Type B pancreatic cell (in vitro differentiated cells): ENCODE measurements at regions not wholly inside any gene's neighbourhood (a gene's known extent, or its start where the extent isn't known, plus 50 kb on each side); places are given as distances from the start of the nearest gene placed in this dataset.

ENCODE experiments used
- DNase-seq: peaks from one replicate; pipeline ENCODE4 v3.0.0; 2021; ENCODE audit warnings: mixed read lengths; ENCODE audit not compliant: unreplicated experiment; ENCODE audit errors: extremely low spot score
- H3K27ac Mint-ChIP-seq: 2 replicates; pipeline ENCODE4 v1.8.0; 2021; ENCODE audit warnings: mild to moderate bottlenecking, mixed read lengths
- H3K27me3 Mint-ChIP-seq: 2 replicates; pipeline ENCODE4 v1.8.0; 2021; ENCODE audit warnings: mixed read lengths
- H3K36me3 Mint-ChIP-seq: 2 replicates; pipeline ENCODE4 v1.8.0; 2021; ENCODE audit warnings: mixed read lengths
- H3K4me1 Mint-ChIP-seq: one replicate; pipeline ENCODE4 v1.8.0; 2021; ENCODE audit warnings: mixed read lengths; ENCODE audit not compliant: unreplicated experiment
- H3K4me3 Mint-ChIP-seq: 2 replicates; pipeline ENCODE4 v1.8.0; 2021; ENCODE audit warnings: mild to moderate bottlenecking, mixed read lengths
- H3K9me3 Mint-ChIP-seq: 2 replicates; pipeline ENCODE4 v1.8.0; 2021; ENCODE audit warnings: mixed read lengths
- TF ChIP-seq, protein P1 (sequence below): fragments of 200-600 bp; sonication (generic); conservative IDR thresholded peaks from 2 replicates; pipeline ENCODE4 v1.5.0; 2021; ENCODE audit warnings: antibody characterized with exemption, mild to moderate bottlenecking

DNA sequence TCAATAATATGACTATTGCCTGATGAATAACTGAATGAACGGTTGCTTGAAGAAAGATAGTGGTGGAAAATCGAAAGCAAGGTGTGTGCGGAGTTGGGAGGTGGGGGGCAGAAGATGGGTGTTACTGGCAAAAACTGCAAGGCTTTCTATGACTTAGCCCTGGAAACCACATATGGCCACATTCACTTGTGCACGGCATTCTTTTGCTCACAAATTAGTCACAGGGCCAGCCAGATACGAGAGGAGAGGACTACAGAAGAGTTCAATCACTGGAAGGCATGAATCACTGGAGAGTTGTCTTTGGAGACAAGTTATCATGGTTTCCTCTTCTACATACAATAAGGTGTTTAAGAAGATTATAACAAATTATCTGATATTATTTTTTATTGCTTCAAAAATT is 626.5 kb upstream of the CPEB2 start:
- TF ChIP-seq, protein P1, sequence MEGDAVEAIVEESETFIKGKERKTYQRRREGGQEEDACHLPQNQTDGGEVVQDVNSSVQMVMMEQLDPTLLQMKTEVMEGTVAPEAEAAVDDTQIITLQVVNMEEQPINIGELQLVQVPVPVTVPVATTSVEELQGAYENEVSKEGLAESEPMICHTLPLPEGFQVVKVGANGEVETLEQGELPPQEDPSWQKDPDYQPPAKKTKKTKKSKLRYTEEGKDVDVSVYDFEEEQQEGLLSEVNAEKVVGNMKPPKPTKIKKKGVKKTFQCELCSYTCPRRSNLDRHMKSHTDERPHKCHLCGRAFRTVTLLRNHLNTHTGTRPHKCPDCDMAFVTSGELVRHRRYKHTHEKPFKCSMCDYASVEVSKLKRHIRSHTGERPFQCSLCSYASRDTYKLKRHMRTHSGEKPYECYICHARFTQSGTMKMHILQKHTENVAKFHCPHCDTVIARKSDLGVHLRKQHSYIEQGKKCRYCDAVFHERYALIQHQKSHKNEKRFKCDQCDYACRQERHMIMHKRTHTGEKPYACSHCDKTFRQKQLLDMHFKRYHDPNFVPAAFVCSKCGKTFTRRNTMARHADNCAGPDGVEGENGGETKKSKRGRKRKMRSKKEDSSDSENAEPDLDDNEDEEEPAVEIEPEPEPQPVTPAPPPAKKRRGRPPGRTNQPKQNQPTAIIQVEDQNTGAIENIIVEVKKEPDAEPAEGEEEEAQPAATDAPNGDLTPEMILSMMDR: no peak
- Mint-ChIP-seq H3K4me1 (no peaks in the 10 kb centered on the region), H3K27ac (no peak overlapping the region), H3K27me3 (no peaks in the 10 kb centered on the region), H3K36me3 (no peaks in the 10 kb centered on the region), H3K4me3 (no peak overlapping the region), H3K9me3 (no peaks in the 10 kb centered on the region)
- no peak for DNase-seq

DNA sequence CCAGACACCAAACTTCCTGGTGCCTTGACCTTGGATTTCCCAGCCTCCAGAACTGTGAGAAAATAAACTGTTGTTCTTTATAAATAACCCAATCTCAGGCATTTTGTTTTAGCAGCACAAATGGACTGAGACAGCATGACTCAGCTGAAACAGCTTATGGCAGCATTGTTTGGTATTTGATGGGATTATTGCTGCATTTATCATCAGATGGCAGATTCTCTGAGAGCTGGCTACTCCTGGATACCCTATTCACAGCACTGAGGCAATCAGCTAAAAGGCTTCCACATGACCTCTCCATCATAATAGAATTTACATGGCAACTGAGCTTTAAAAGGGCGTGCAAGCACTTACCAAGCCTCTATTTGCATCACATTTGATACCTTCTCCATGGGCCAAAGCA is 623.1 kb upstream of the CPEB2 start:
- TF ChIP-seq, protein P1: no peak
- Mint-ChIP-seq H3K4me1 (no peaks in the 10 kb centered on the region), H3K36me3 (no peaks in the 10 kb centered on the region), H3K27ac (no peak overlapping the region), H3K27me3 (no peaks in the 10 kb centered on the region), H3K4me3 (no peak overlapping the region), H3K9me3 (no peaks in the 10 kb centered on the region)
- no peak for DNase-seq

DNA sequence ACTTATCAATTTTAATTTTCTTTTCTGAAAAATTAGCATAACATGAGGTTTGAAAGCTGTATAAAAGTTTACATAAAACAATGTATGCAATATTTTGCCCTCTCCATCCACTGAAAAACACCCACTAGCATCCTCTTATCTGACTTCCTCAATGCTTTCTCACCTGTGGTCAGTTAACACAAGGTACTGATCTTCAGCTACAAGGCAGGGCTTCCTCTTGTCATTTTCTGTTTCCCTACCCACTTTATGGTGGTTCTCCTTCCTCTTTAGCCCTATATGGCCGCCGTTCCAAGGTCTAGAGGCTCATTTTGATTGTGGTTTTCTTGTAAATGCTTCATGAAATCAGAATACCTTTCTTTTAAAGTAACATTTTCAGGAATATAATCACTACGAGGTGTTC is 618.6 kb upstream of the CPEB2 start:
- no peaks in the 10 kb centered on the region for H3K9me3 Mint-ChIP-seq
- no peaks in the 10 kb centered on the region for H3K36me3 Mint-ChIP-seq
- H3K27me3 Mint-ChIP-seq: no peaks in the 10 kb centered on the region
- DNase-seq: no peak
- no peaks in the 10 kb centered on the region for H3K4me1 Mint-ChIP-seq
- no peak overlapping the region for H3K27ac Mint-ChIP-seq
- H3K4me3 Mint-ChIP-seq: no peak overlapping the region
- TF ChIP-seq, protein P1: no peak

DNA sequence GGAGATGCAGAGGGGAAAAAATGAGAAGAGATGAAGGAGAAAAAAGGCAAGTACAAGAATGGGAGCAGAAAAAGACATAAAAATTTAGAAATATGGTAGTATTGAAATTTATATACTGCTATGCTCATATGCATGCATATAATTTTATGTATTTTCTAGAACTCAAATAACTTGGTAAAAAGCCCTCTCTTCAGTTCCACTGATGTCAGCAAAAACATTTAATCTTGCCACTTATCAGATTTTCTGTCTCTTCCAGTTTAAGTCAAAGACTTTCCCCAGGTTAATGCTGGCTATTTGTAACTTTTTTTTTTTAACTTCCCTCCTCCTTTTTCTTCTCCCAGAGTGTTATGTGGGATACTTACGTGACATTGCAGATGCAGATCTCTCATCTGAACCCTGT is 617.5 kb upstream of the CPEB2 start:
- TF ChIP-seq, protein P1: no peak
- H3K27me3 Mint-ChIP-seq: no peaks in the 10 kb centered on the region
- H3K9me3 Mint-ChIP-seq: no peaks in the 10 kb centered on the region
- no peaks in the 10 kb centered on the region for H3K36me3 Mint-ChIP-seq
- no peak overlapping the region for H3K27ac Mint-ChIP-seq
- DNase-seq: no peak
- H3K4me3 Mint-ChIP-seq: no peak overlapping the region
- no peaks in the 10 kb centered on the region for H3K4me1 Mint-ChIP-seq

DNA sequence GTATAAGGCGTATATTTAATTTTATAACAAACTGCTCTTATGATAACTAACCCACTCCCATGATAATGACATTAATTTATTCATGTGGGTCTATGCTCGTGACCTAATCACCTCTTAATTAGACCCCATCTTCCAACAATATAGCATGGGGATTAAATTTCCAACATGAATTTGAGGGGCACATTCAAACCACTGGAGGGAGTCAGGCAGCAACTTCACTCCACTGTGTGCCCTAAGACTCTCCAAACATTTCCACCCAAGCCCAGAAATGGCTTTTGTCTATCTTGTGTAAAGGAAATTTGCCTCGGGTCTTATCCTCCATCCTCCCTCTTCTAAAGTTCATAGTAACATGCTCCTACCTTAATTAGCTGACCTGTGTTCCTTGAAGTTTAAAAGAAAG is 616.1 kb upstream of the CPEB2 start:
- no peaks in the 10 kb centered on the region for H3K36me3 Mint-ChIP-seq
- H3K27me3 Mint-ChIP-seq: no peaks in the 10 kb centered on the region
- TF ChIP-seq, protein P1: no peak

DNA sequence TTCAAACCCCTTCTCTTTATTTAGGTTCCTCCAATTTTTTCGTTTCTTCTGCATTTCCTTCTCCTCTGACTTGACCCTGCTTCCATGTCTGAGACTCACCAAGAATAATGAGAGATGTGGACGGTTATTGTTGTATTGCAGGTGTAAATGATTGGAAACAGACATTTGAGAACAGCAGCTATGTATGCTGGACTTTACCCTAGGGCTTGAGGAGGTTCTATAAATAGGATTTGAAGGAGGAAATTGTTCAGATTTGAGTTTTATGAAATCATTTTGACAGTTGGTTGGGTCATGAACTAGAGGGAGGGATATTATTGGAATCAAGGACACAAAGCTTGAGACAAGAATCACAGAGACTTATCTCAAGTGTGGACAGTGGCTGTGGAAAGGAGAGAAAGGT is 614.6 kb upstream of the CPEB2 start:
- no peaks in the 10 kb centered on the region for H3K4me1 Mint-ChIP-seq
- no peaks in the 10 kb centered on the region for H3K9me3 Mint-ChIP-seq
- H3K36me3 Mint-ChIP-seq: no peaks in the 10 kb centered on the region
- DNase-seq: no peak
- H3K27ac Mint-ChIP-seq: no peak overlapping the region
- no peaks in the 10 kb centered on the region for H3K27me3 Mint-ChIP-seq
- H3K4me3 Mint-ChIP-seq: no peak overlapping the region
- TF ChIP-seq, protein P1: no peak

More for the DNA sequence above, 616.1 kb upstream of the CPEB2 start:
- H3K27ac Mint-ChIP-seq: no peak overlapping the region
- no peaks in the 10 kb centered on the region for H3K4me1 Mint-ChIP-seq
- no peak for DNase-seq
- H3K9me3 Mint-ChIP-seq: no peaks in the 10 kb centered on the region
- no peak overlapping the region for H3K4me3 Mint-ChIP-seq
